Testis (tissue), 2 donors: ENCODE measurements at regions not wholly inside any gene's neighbourhood (a gene's known extent, or its start where the extent isn't known, plus 50 kb on each side); places are given as distances from the start of the nearest gene placed in this dataset.

Experiments used
- DNase-seq: peaks from one replicate; pipeline ENCODE4 v3.0.0-alpha.2; 2019
- H3K27ac ChIP-seq, 2 donors: fragments of 200-600 bp; sonication (generic); one replicate each; pipeline ENCODE4 v1.5.1; 2019
- H3K27me3 ChIP-seq: fragments of 200-600 bp; sonication (generic); one replicate; pipeline ENCODE4 v1.5.1; 2019
- H3K36me3 ChIP-seq: fragments of 200-600 bp; sonication (generic); one replicate; pipeline ENCODE4 v1.5.1; 2017; ENCODE audit warnings: low read depth; ENCODE audit errors: missing control alignments
- H3K4me1 ChIP-seq: fragments of 200-600 bp; sonication (generic); one replicate; pipeline ENCODE4 v1.5.1; 2019
- H3K4me3 ChIP-seq, 2 donors: fragments of 200-600 bp; sonication (generic); one replicate each; pipeline ENCODE4 v1.5.1; 2017 to 2019
- H3K9me3 ChIP-seq: fragments of 200-600 bp; sonication (generic); one replicate; pipeline ENCODE4 v1.5.1; 2017
- POLR2A ChIP-seq: fragments of 450-650 bp; IDR thresholded peaks from one replicate; pipeline ENCODE4 v1.6.1; 2017; ENCODE audit warnings: antibody characterized with exemption, mild to moderate bottlenecking, moderate library complexity
- WGBS, 2 donors: methylation state at CpG; one replicate each; pipeline ENCODE4 v1.1.5; 2018; 5-methylcytosine and 5-hydroxymethylcytosine counted together
- intact Hi-C: fragments of 100-400 bp; cut with DNase I; formaldehyde crosslinking; loops from one replicate; pipeline ENCODE4 v1.15.1; 2023; ENCODE audit warnings: low total_unique reads
- TF ChIP-seq, protein P1 (sequence below), 3 experiments: fragments of 450-650 bp in 2 of 3; fragments of 200-600 bp in 1 of 3; sonication (generic) in 1 of 3; IDR thresholded peaks; one replicate each; pipeline ENCODE4 v1.5.1; 2016 to 2019; ENCODE audit warnings: antibody characterized with exemption in 3 of 3, mild to moderate bottlenecking in 2 of 3, moderate library complexity in 1 of 3

DNA sequence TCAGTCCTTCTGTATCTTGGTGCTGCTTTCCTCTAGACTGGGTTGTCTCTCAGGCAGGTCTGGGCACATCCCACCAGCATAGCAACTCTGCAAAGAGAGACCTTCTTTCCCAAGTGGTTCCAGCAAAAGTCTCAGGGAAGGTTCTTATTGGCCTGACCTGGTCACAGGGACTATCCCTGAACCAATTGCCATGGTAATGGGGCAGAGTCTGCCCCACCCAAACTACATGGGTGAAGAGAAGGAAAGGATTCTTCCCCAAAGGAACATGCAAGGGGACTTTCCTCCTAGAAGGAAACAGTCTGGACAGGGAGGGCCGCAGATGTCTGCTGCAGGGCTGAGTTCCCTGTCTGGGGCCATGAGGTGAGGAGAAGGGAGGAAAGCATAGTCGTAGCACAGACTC lies 122.2 kb upstream of the NCOR2 start:
- H3K9me3 ChIP-seq: no peaks in the 10 kb centered on the region
- intact Hi-C loops: no loop called here
- H3K36me3 ChIP-seq: no peaks in the 10 kb centered on the region
- H3K27me3 ChIP-seq: no peaks in the 10 kb centered on the region
- 77 to 84% methylated on average over 2 of the region's 2 CpGs for WGBS, 2 donors
- TF ChIP-seq, protein P1, sequence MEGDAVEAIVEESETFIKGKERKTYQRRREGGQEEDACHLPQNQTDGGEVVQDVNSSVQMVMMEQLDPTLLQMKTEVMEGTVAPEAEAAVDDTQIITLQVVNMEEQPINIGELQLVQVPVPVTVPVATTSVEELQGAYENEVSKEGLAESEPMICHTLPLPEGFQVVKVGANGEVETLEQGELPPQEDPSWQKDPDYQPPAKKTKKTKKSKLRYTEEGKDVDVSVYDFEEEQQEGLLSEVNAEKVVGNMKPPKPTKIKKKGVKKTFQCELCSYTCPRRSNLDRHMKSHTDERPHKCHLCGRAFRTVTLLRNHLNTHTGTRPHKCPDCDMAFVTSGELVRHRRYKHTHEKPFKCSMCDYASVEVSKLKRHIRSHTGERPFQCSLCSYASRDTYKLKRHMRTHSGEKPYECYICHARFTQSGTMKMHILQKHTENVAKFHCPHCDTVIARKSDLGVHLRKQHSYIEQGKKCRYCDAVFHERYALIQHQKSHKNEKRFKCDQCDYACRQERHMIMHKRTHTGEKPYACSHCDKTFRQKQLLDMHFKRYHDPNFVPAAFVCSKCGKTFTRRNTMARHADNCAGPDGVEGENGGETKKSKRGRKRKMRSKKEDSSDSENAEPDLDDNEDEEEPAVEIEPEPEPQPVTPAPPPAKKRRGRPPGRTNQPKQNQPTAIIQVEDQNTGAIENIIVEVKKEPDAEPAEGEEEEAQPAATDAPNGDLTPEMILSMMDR (IDR thresholded peaks at IDR 0.05): no peak
- no peak for TF ChIP-seq POLR2A
- no peak for DNase-seq
- H3K4me3 ChIP-seq: no peak overlapping the region
- no peak overlapping the region for H3K27ac ChIP-seq
- H3K4me1 ChIP-seq: peaks cover 26% of the 10 kb centered on the region

DNA sequence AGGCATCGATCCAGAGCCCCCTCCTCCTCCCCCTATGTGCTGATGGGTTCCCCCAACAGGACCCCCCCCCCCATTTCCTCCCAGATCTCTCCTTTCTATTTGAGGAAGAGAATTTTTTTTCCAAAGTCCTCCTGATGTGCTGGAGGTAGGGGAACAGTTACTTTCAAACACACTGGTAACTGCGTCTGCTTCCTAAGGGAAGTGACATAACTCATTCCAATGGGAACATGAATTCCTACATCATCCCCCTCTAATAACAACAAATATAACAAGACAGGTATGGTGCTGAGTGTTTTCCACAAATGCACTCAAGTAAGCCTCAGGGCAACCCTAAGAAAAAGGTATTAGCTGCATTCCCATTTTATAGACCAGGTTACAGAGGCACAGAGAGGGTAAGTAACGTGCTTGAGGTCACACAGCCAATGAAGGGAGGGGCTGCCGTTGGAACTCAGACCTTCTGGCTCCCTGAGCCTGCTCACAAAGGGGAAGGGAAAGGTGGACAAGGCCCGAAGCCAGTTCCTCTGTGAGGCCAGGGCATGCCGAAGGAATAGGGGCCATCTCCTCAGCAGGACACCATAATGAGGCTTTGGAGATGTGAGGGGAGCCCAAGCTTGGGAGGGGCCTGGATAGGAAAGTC lies 121.1 kb upstream of the NCOR2 start:
- 59 to 66% methylated on average over 6 of the region's 6 CpGs for WGBS, 2 donors
- Histone ChIP-seq H3K36me3 (no peaks in the 10 kb centered on the region), H3K4me1 (peaks cover 35% of the 10 kb centered on the region), H3K9me3 (no peaks in the 10 kb centered on the region), H3K4me3 (no peak overlapping the region), H3K27me3 (no peaks in the 10 kb centered on the region), H3K27ac (peak overlapping the region in 1 of 2 donors; percentile 19)
- TF ChIP-seq, protein P1 (IDR thresholded peaks at IDR 0.05): no peak
- TF ChIP-seq POLR2A: no peak
- intact Hi-C loops: no loop called here
- DNase-seq: no peak

DNA sequence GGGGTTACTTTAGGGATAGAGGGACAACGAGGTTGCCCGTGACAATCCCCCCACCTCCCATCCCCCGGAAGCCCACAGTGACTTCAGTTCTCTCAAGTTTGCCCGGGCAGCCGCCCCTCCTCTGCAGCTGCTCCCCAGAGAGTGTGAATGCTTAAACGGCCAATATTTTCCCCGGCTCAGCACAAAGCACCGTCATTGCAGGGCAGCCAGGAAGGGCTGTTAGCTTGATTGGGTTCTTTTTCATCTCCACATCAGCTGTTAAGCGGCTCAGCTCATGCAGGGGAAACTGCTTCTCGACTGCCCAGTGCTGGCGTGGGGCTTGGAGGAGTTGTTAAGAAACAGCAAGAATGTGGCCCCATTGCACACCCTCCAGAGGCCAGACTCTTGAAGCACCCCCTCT lies 120.5 kb upstream of the NCOR2 start:
- Histone ChIP-seq H3K27me3 (no peaks in the 10 kb centered on the region), H3K4me1 (peaks cover 39% of the 10 kb centered on the region), H3K4me3 (no peak overlapping the region), H3K9me3 (no peaks in the 10 kb centered on the region), H3K27ac (peak overlapping the region in 1 of 2 donors; percentile 19), H3K36me3 (no peaks in the 10 kb centered on the region)
- TF ChIP-seq POLR2A: no peak
- TF ChIP-seq, protein P1 (IDR thresholded peaks at IDR 0.05): no peak
- no peak for DNase-seq
- WGBS, 2 donors: 8 to 23% methylated on average over 8 to 11 of the region's 11 CpGs
- intact Hi-C loops: no loop called here

DNA sequence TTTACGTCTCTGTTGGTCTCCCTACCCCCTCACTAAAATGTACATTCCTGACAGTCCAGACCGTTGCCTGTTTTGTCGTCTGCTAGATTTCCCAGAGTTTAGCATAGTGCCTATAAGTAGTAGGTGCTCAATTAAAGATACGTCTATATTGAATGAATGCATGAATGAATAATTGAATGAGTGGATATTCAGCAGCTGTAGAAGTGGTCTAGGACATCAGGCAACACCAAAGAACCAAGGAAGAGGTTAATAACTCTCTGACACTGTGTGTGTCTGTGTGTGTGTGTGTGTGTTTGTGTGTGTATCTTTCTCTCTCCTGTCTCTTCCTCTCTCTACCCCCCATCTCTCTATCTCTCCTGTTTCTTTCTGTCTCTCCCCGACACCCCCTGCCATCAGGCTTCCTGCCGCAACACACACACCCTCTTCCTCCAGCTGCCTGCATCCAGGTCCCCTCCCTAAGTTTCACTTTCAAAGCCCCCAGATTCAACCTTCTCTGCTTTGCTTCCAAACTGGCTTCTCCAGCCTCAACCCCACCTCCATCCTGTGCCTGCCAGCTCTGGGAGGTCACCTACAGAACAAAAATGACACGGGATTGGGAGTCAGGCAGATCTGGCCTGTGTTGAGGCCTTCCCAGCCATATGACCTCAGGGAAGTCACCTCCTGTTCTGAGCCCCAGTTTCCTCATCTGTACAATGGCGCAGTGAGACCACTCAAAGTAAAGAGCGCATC lies 119.9 kb upstream of the NCOR2 start:
- H3K27ac ChIP-seq: peak overlapping the region in 1 of 2 donors; percentile 19
- H3K4me1 ChIP-seq: peaks cover 39% of the 10 kb centered on the region
- no peak overlapping the region for H3K4me3 ChIP-seq
- DNase-seq: no peak
- WGBS, 2 donors: 65 to 67% methylated on average over 9 of the region's 9 CpGs
- TF ChIP-seq POLR2A: no peak
- TF ChIP-seq, protein P1 (IDR thresholded peaks at IDR 0.05): no peak
- intact Hi-C loops: no loop called here
- no peaks in the 10 kb centered on the region for H3K27me3 ChIP-seq
- no peaks in the 10 kb centered on the region for H3K36me3 ChIP-seq
- H3K9me3 ChIP-seq: no peaks in the 10 kb centered on the region
